ENCODE measurements at regions not wholly inside any gene's neighbourhood (a gene's known extent, or its start where the extent isn't known, plus 50 kb on each side); places are given as distances from the start of the nearest gene placed in this dataset.
"Not testable (repeated sequence)": the region's sequence is repeated elsewhere in the genome, so short reads cannot be mapped to it uniquely, and the experiment has no call there.

DNA sequence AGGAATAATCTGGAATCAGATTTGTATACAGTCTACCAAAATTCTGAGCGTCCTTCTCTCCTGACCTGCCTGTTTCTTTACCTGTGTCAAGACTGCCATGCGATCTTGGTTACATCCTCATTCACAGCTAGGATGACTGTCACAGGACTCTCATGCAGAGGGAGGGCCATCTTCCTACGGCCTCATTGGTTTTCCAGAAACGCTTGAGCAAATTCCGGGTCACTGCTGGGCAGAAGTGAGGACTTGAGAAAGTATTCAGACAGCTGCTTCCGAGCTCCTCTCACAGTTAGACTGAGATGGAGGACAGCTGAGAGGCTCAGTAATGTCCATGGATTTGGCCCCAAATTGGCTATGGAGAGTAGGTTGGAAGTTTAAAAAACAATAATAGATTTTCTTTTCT lies 94.2 kb downstream of the TFAP2C start:
- no peak overlapping the region for H3K27ac ChIP-seq
- TF ChIP-seq ZFX (IDR thresholded peaks at IDR 0.05) = no peak
- TF ChIP-seq, protein P1, sequence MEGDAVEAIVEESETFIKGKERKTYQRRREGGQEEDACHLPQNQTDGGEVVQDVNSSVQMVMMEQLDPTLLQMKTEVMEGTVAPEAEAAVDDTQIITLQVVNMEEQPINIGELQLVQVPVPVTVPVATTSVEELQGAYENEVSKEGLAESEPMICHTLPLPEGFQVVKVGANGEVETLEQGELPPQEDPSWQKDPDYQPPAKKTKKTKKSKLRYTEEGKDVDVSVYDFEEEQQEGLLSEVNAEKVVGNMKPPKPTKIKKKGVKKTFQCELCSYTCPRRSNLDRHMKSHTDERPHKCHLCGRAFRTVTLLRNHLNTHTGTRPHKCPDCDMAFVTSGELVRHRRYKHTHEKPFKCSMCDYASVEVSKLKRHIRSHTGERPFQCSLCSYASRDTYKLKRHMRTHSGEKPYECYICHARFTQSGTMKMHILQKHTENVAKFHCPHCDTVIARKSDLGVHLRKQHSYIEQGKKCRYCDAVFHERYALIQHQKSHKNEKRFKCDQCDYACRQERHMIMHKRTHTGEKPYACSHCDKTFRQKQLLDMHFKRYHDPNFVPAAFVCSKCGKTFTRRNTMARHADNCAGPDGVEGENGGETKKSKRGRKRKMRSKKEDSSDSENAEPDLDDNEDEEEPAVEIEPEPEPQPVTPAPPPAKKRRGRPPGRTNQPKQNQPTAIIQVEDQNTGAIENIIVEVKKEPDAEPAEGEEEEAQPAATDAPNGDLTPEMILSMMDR (conservative IDR thresholded peaks at IDR 0.05) = no peak

DNA sequence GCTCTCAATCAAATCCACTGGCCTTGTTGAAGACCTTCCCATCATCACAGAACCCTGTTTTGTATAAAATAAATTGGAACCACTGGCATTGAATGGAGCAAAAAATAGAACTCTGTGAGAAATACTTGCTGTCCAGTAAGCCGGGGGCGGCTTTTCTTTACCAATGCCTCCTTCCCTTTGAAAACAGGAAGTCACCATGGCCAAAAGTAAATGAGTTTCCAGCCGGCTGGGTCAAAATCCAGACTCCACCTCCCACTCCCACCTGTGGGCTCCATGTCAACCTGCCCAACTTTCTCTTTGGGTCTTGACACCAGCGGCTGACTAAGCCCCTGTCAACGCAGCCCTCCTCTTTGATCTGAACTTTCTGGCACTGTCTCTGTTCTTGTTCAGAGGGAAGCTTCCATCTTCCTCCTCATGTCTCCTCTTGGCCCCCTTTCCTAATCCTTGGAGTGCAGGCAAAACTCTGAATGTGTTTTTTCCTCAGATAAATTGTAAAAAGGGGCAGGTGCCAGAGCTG lies 95.2 kb downstream of the TFAP2C start:
- TF ChIP-seq, protein P1 (conservative IDR thresholded peaks at IDR 0.05) = no peak
- TF ChIP-seq ZFX (IDR thresholded peaks at IDR 0.05) = no peak
- no peak overlapping the region for H3K27ac ChIP-seq

DNA sequence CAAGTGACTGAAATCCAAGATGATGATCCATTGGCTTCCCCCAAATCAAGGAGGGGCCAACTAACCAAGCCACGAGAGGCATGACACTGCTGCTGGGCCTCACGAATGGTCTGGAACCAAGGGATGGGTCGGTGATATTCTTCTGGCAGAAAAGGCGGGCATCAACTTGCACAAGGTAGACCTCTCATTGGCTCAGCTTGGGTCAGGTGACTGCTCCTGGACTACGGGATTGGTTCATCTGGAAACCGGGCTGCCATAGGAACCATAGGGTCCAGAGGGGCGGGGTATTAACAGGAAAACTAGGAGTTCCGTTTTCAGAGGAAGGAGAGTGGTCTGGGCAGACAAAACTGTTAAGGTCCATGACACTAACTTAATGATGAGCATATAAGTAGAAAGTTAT lies 100.9 kb downstream of the TFAP2C start:
- TF ChIP-seq, protein P1 (conservative IDR thresholded peaks at IDR 0.05) = no peak
- TF ChIP-seq ZFX (IDR thresholded peaks at IDR 0.05) = no peak

DNA sequence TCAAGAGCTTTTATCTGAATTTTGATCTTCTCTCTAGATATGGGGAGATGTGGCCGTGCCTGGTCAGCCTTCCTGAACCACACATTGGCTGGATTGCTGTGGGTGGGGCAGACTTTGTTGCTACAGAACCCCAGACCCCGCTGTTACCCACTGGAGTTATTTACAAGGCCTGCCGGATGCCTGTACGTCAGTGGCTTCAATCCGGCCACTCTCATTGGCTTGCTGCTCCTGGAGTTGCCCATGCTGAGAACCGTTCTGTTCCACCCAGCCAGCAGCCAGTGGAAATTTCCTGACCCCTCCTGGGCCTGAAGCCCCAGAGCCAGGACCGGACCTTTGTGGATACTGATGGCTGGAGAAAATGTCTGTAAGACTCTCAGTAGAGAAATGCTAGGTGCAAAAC lies 101.9 kb downstream of the TFAP2C start:
- no peak overlapping the region for H3K27ac ChIP-seq
- TF ChIP-seq, protein P1 (conservative IDR thresholded peaks at IDR 0.05) = no peak
- TF ChIP-seq ZFX (IDR thresholded peaks at IDR 0.05) = no peak

More for the DNA sequence above, 100.9 kb downstream of the TFAP2C start:
- H3K27ac ChIP-seq = no peak overlapping the region

DNA sequence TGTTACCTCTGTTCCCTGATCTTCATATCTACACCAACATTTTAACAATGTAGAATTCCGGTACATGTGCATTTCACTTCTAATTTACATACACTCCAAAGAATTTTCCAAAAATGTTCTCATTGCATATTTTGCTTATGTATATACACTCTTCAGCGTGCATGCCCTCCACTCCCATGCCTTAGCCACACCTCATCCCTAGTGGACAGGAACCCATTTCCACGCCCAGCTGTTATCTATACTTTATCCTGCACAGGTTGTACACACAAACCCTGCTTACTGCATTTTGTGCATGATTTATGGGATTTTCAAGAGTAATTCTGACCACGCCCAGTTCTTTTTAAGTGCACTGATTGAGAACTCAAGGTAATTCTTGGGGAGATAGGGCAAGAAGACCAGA lies 102.4 kb downstream of the TFAP2C start:
- no peak overlapping the region for H3K27ac ChIP-seq
- TF ChIP-seq, protein P1 (conservative IDR thresholded peaks at IDR 0.05) = no peak
- no peak for TF ChIP-seq ZFX (IDR thresholded peaks at IDR 0.05)

- TF ChIP-seq ZFX (IDR thresholded peaks at IDR 0.05) = no peak
- no peak overlapping the region for H3K27ac ChIP-seq
These were observed 104.9 kb downstream of the TFAP2C start for GRCh38 chr20:56733967-56734366.

- H3K27ac ChIP-seq = no peak overlapping the region; the same call in 1 of the 2 replicates
- TF ChIP-seq ZFX (IDR thresholded peaks at IDR 0.05) = no peak
These were observed 106.1 kb downstream of the TFAP2C start for GRCh38 chr20:56735084-56735642.

DNA sequence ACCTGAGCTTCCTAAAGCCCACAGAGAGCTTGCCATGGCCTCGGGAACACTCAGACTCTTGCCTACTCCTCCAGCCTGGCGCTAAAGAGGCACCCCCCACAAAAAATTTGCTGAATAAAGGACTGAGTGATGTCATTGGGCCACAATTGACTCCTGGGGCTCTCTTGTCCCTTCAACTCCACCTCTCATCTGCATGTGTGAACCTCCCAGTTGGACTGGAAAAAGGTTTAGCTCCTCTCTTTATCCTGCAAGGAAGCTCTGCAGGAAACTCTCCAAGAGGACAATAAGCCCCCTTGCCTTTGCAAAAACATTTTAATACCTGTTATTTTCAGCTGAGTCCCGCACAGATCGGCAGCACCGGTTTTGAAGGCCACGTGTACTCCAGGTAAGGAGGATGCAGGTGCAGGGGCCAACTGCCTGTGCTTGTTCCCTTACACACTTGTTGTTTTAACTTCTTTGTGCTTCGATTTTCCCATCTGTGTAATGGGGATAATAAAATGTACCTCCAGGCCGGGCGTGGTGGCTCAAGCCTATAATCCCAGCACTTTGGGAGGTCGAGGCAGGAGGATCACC lies 107.3 kb downstream of the TFAP2C start:
- no peak overlapping the region for H3K27ac ChIP-seq
- TF ChIP-seq ZFX (IDR thresholded peaks at IDR 0.05) = no peak
- TF ChIP-seq, protein P1 (conservative IDR thresholded peaks at IDR 0.05) = no peak

GRCh38 chr20:56744325-56744821 lies 115.3 kb downstream of the TFAP2C start:
- not testable (repeated sequence) for H3K27ac ChIP-seq
